Skin epidermis (tissue), 12 donors: ENCODE measurements at regions not wholly inside any gene's neighbourhood (a gene's known extent, or its start where the extent isn't known, plus 50 kb on each side); places are given as distances from the start of the nearest gene placed in this dataset.

Experiments used
- H3K27ac ChIP-seq, 21 experiments: fragments of 200-600 bp; sonication (generic) in 11 of 21; one replicate each; pipeline ENCODE4 v1.5.0; 2020; ENCODE audit warnings: mild to moderate bottlenecking in 3 of 21, inconsistent platforms in 2 of 21, moderate library complexity in 2 of 21
- H3K4me3 ChIP-seq, 7 experiments: fragments of 200-600 bp; sonication (generic) in 2 of 7; one replicate each; pipeline ENCODE4 v1.5.0; 2020; ENCODE audit warnings: inconsistent platforms in 2 of 7, mild to moderate bottlenecking in 2 of 7, moderate library complexity in 1 of 7

- Histone ChIP-seq H3K27ac (peak overlapping the region in 12 of 21 experiments; percentile 7 to 73 (median 32)), H3K4me3 (no peak overlapping the region)
Observed at GRCh38 chr6:105786890-105787655, 299.1 kb upstream of the PRDM1 start.

- peak overlapping the region in 9 of 21 experiments; percentile 9 to 73 (median 34) for H3K27ac ChIP-seq
- H3K4me3 ChIP-seq = no peak overlapping the region
Observed at GRCh38 chr6:105786449-105786848, 299.7 kb upstream of the PRDM1 start.

- no peak overlapping the region for H3K4me3 ChIP-seq
- H3K27ac ChIP-seq = peak overlapping the region in 4 of 21 experiments; percentile 30 to 73 (median 58)
Observed at GRCh38 chr6:105785066-105785811, 300.9 kb upstream of the PRDM1 start.

GRCh38 chr6:105784179-105784578 is 302.0 kb upstream of the PRDM1 start:
- H3K27ac ChIP-seq = no peak overlapping the region
- H3K4me3 ChIP-seq = no peak overlapping the region

- H3K27ac ChIP-seq = no peak overlapping the region
Observed at GRCh38 chr6:105783333-105783935, 302.7 kb upstream of the PRDM1 start.

GRCh38 chr6:105781915-105782314 is 304.2 kb upstream of the PRDM1 start:
- H3K27ac ChIP-seq = peak overlapping the region in 6 of 21 experiments; percentile 9 to 71 (median 48)
- no peak overlapping the region for H3K4me3 ChIP-seq

More at GRCh38 chr6:105783333-105783935, 302.7 kb upstream of the PRDM1 start:
- no peak overlapping the region for H3K4me3 ChIP-seq

GRCh38 chr6:105781248-105781647 is 304.9 kb upstream of the PRDM1 start:
- no peak overlapping the region for H3K4me3 ChIP-seq

GRCh38 chr6:105780146-105780860 is 305.8 kb upstream of the PRDM1 start:
- peak overlapping the region in 11 of 21 experiments; percentile 3 to 71 (median 44) for H3K27ac ChIP-seq
- no peak overlapping the region for H3K4me3 ChIP-seq

More at GRCh38 chr6:105781248-105781647, 304.9 kb upstream of the PRDM1 start:
- peak overlapping the region in 9 of 21 experiments; percentile 12 to 71 (median 47) for H3K27ac ChIP-seq

- H3K4me3 ChIP-seq = no peak overlapping the region
- peak overlapping the region in 3 of 21 experiments; percentile 4 to 43 (median 29) for H3K27ac ChIP-seq
Observed at GRCh38 chr6:105779110-105779509, 307.0 kb upstream of the PRDM1 start.

GRCh38 chr6:105775095-105775494 is 311.0 kb upstream of the PRDM1 start:
- Histone ChIP-seq H3K27ac (no peak overlapping the region), H3K4me3 (no peak overlapping the region)

GRCh38 chr6:105774247-105774646 is 311.9 kb upstream of the PRDM1 start:
- H3K4me3 ChIP-seq = no peak overlapping the region
- H3K27ac ChIP-seq = no peak overlapping the region

GRCh38 chr6:105771313-105771970 is 314.7 kb upstream of the PRDM1 start:
- no peak overlapping the region for H3K27ac ChIP-seq
- H3K4me3 ChIP-seq = no peak overlapping the region

GRCh38 chr6:105769987-105770386 is 316.1 kb upstream of the PRDM1 start:
- Histone ChIP-seq H3K4me3 (no peak overlapping the region), H3K27ac (peak overlapping the region in 2 of 21 experiments; percentile 5 to 61)

GRCh38 chr6:105769197-105769596 is 316.9 kb upstream of the PRDM1 start:
- Histone ChIP-seq H3K4me3 (no peak overlapping the region), H3K27ac (peak overlapping the region in 1 of 21 experiments; percentile 5)

GRCh38 chr6:105767541-105767940 is 318.6 kb upstream of the PRDM1 start:
- Histone ChIP-seq H3K4me3 (no peak overlapping the region), H3K27ac (no peak overlapping the region)

- Histone ChIP-seq H3K4me3 (no peak overlapping the region), H3K27ac (no peak overlapping the region)
Observed at GRCh38 chr6:105765239-105765638, 320.9 kb upstream of the PRDM1 start.

GRCh38 chr6:105764315-105764714 is 321.8 kb upstream of the PRDM1 start:
- Histone ChIP-seq H3K27ac (peak overlapping the region in 1 of 21 experiments; percentile 52), H3K4me3 (no peak overlapping the region)

- peak overlapping the region in 2 of 21 experiments; percentile 1 to 52 for H3K27ac ChIP-seq
- H3K4me3 ChIP-seq = no peak overlapping the region
Observed at GRCh38 chr6:105763866-105764265, 322.3 kb upstream of the PRDM1 start.

GRCh38 chr6:105760746-105761145 is 325.4 kb upstream of the PRDM1 start:
- H3K27ac ChIP-seq = peak overlapping the region in 4 of 21 experiments; percentile 42 to 77 (median 58)

More at GRCh38 chr6:105760746-105761145, 325.4 kb upstream of the PRDM1 start:
- no peak overlapping the region for H3K4me3 ChIP-seq
